Adrenal gland (tissue), 9 donors: ENCODE measurements at regions not wholly inside any gene's neighbourhood (a gene's known extent, or its start where the extent isn't known, plus 50 kb on each side); places are given as distances from the start of the nearest gene placed in this dataset.

Experiments
- DNase-seq, 7 donors: peaks; one replicate each; pipeline ENCODE4 v3.0.0-alpha.2; 2019 to 2020
- H3K27ac ChIP-seq, 5 donors: fragments of 200-600 bp; sonication (generic) in 4 of 5; 1 replicate in 3 of 5; 2 replicates in 2 of 5; pipeline versions ENCODE4 v1.5.1 to v1.8.0; 2016 to 2020; ENCODE audit warnings: mild to moderate bottlenecking in 1 of 5
- H3K27me3 ChIP-seq: fragments of 200-600 bp; 2 replicates; pipeline ENCODE4 v1.8.0; 2021
- H3K36me3 ChIP-seq, 2 donors: fragments of 200-600 bp; replicated peaks in 1 of 2; 1 replicate in 1 of 2; 2 replicates in 1 of 2; pipeline versions ENCODE4 v1.5.1 to v1.8.0; 2018 to 2022
- H3K4me1 ChIP-seq, 2 donors: fragments of 200-600 bp; replicated peaks in 1 of 2; 1 replicate in 1 of 2; 2 replicates in 1 of 2; pipeline versions ENCODE4 v1.5.1 to v1.8.0; 2018 to 2021
- H3K4me3 ChIP-seq, 4 donors: fragments of 200-600 bp; sonication (generic) in 3 of 4; one replicate each; pipeline ENCODE4 v1.5.1; 2016 to 2018
- H3K9me3 ChIP-seq, 3 donors: fragments of 200-600 bp; sonication (generic) in 1 of 3; replicated peaks in 1 of 3; 1 replicate in 2 of 3; 2 replicates in 1 of 3; pipeline versions ENCODE4 v1.5.1 to v1.8.0; 2016 to 2021
- CTCF ChIP-seq, 6 experiments: fragments of 450-650 bp in 4 of 6; fragments of 200-600 bp in 2 of 6; sonication (generic) in 1 of 6; IDR thresholded peaks; 1 replicate in 5 of 6; 2 replicates in 1 of 6; pipeline versions ENCODE4 v1.5.1 to v1.8.0; 2016 to 2021; ENCODE audit warnings: antibody characterized with exemption in 6 of 6, mild to moderate bottlenecking in 2 of 6, moderate library complexity in 1 of 6
- POLR2A ChIP-seq, 2 donors: fragments of 450-650 bp; IDR thresholded peaks; one replicate each; pipeline ENCODE4 v1.6.1; 2017; ENCODE audit warnings: antibody characterized with exemption in 2 of 2, mild to moderate bottlenecking in 2 of 2, moderate library complexity in 1 of 2
- WGBS, 4 donors: extraction: QIAGEN DNeasy Blood & Tissue Kit in 2 of 4; methylation state at CpG; one replicate each; pipeline versions ENCODE4 v1.1.5 to v1.1.7; 2013 to 2017; 5-methylcytosine and 5-hydroxymethylcytosine counted together
- intact Hi-C, 2 donors: fragments of 100-400 bp; cut with DNase I; formaldehyde crosslinking; loops; one replicate each; pipeline versions ENCODE4 v1.14.1 to v1.15.0; 2022 to 2023
- donor health status: healthy with polysubstance abuse.
- donor health status: Bipolar disorder and iron deficiency.
- donor health status: DM: yes; HTN: yes; CAD: no.
- donor health status: DM: no; HTN: no; CAD: no.
- donor health status: DM: no; HTN: no; CAD: no.

- Histone ChIP-seq H3K4me1 (no peaks in the 10 kb centered on the region), H3K4me3 (no peak overlapping the region), H3K36me3 (no peaks in the 10 kb centered on the region), H3K27ac (no peak overlapping the region), H3K27me3 (no peaks in the 10 kb centered on the region), H3K9me3 (no peaks in the 10 kb centered on the region)
- no peak for TF ChIP-seq CTCF (IDR thresholded peaks at IDR 0.05)
- no peak for TF ChIP-seq POLR2A (IDR thresholded peaks at IDR 0.05)
- 77 to 81% (median 79%) methylated on average over 5 of the region's 5 CpGs for WGBS, 4 donors
- intact Hi-C loops, result no loop called here
- DNase-seq, result no peak
These were observed 136.9 kb downstream of the SLC38A1 start for GRCh38 chr12:46131732-46132469.

GRCh38 chr12:46127656-46128055 lies 137.3 kb upstream of the SCAF11 start:
- DNase-seq, result no peak
- H3K27ac ChIP-seq, result no peak overlapping the region
- no peaks in the 10 kb centered on the region for H3K36me3 ChIP-seq
- no peaks in the 10 kb centered on the region for H3K9me3 ChIP-seq
- WGBS, 4 donors, result 69 to 87% (median 79%) methylated on average over 6 of the region's 6 CpGs
- H3K4me1 ChIP-seq, result no peaks in the 10 kb centered on the region
- no peak for TF ChIP-seq CTCF (IDR thresholded peaks at IDR 0.05)
- TF ChIP-seq POLR2A (IDR thresholded peaks at IDR 0.05), result no peak
- no peak overlapping the region for H3K4me3 ChIP-seq
- intact Hi-C loops, result no loop called here
- no peaks in the 10 kb centered on the region for H3K27me3 ChIP-seq

- peak overlapping the region in 3 of 5 donors; percentile 4 to 15 (median 14) for H3K27ac ChIP-seq
- no peaks in the 10 kb centered on the region for H3K27me3 ChIP-seq
- no peak for TF ChIP-seq CTCF (IDR thresholded peaks at IDR 0.05)
- peak overlapping the region in 1 of 4 donors; percentile 45 for H3K4me3 ChIP-seq
- H3K36me3 ChIP-seq, result no peaks in the 10 kb centered on the region
- DNase-seq, result no peak
- 67 to 75% (median 70%) methylated on average over 4 of the region's 4 CpGs for WGBS, 4 donors
- H3K9me3 ChIP-seq, result no peaks in the 10 kb centered on the region
- intact Hi-C loops, result no loop called here
- H3K4me1 ChIP-seq, result no peaks in the 10 kb centered on the region
These were observed 135.8 kb upstream of the SCAF11 start for GRCh38 chr12:46126050-46126727.

GRCh38 chr12:46124848-46125619 lies 134.7 kb upstream of the SCAF11 start:
- H3K27ac ChIP-seq, result peak overlapping the region in 2 of 5 donors; percentile 4 to 14
- intact Hi-C loops, result no loop called here
- H3K4me3 ChIP-seq, result peak overlapping the region in 1 of 4 donors; percentile 45
- DNase-seq, result peak; percentile 53 to 82 (median 70)
- TF ChIP-seq POLR2A (IDR thresholded peaks at IDR 0.05) (peak in 1 of 2 donors; percentile 31), CTCF (IDR thresholded peaks at IDR 0.05) (peak; percentile 46 to 88 (median 80))
- WGBS, 4 donors, result 10 to 21% (median 16%) methylated on average over 8 to 12 of the region's 12 CpGs
- no peaks in the 10 kb centered on the region for H3K4me1 ChIP-seq
- no peaks in the 10 kb centered on the region for H3K36me3 ChIP-seq
- H3K27me3 ChIP-seq, result no peaks in the 10 kb centered on the region
- H3K9me3 ChIP-seq, result no peaks in the 10 kb centered on the region
